ENCODE measurements at regions not wholly inside any gene's neighbourhood (a gene's known extent, or its start where the extent isn't known, plus 50 kb on each side); places are given as distances from the start of the nearest gene placed in this dataset.
A peak's percentile ranks its signal among the peaks of the same experiment; 100 is the strongest.

DNA sequence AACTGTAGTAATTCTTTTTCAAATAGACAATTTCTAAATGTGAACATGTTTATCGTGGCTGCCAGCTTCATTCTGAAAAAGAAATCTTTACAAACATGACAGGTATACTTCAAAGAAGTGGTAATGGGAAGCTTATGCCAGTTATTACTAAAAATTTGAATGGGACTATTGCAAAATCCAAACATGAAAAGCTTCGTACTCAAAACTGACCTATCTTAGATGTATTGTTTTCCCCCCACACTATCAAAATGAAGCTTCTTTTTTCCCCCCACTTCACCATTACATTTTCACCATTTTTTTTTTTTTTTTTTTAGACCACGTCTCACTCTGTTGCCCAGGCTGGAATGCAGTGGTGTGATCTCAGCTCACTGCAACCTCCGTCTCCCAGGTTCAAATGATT, 50.4 kb upstream of the SERTAD2 start:
- no peak for DNase-seq

DNA sequence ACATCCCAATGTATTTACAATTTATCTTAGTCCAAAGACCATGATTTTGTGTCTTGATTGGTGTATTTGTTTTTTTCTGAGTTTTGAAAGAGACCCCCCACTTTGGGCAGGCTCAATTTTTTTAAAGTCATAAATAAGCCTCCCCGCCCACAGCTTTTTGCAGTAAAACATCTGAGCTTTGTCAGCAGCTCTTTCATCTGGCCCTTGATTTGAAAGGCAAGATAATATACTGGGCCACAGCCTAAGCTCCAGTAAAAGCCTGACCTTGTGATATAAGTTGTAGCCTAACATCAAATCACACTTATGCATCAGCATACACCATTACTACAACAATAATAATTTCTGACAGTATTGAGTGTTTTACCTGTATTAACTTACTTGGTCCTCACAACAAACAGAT, 51.3 kb upstream of the SERTAD2 start:
- DNase-seq = no peak

DNA sequence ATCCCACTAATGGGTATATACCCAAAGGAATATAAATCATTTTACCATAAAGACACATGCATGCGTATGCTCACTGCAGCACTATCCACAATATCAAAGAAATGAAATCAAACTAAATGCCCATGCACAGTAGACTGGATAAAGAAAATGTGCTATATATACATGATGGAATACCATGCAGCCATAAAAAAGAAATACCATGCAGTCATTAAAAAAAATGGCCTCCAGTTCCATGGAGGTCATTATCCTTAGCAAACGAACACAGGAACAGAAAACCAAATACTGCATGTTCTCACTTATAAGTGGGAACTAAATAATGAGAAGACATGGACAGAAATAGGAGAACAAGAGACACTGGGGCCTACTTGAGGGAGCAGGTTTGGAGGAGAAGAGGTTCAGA, 53.6 kb upstream of the SERTAD2 start:
- no peak for DNase-seq

DNA sequence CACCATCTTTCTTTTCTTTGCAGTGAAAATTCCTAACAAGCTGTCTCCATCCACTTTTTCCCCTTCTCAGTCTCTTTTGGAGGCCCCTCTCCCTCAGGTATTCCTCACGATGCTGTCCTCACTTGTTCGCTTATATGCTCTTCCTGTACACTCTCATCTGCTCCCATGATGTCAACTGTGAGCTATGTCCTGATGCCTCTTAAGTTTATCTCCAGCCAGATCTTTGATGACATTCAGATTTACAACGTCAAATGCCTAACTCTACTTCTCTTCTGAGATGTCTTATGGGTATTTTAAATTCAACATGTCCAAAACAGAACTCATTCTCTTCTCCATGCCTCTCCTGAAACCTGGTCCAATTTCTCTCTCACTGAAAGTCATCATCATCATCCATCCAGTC, 55.1 kb upstream of the SERTAD2 start:
- DNase-seq = no peak

DNA sequence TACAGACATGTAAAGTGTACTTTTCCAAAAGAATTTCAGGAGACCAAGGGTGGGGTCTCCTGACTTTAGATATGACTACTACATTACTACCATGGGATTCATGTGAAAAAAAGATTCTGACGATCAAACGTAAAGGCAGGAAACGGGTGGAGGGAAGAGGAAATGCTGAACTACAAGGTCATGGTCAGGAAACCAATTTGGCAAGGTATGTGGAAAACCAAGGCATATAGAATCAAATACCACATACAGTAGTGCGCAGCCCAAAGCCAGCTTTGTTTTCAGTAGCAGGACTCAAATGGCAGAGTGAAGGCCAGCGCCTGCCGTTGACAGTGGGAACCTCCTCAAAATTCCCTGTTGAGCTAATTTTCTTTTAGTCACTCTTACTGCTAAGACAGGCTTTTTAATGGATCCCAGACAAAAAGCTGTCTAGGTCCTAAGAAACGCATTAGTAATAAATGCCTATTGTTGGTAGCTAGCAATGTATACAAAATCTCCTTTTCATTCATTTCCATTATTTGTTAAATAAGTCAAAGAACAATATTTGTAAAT, 57.6 kb upstream of the SERTAD2 start:
- no peak for DNase-seq

DNA sequence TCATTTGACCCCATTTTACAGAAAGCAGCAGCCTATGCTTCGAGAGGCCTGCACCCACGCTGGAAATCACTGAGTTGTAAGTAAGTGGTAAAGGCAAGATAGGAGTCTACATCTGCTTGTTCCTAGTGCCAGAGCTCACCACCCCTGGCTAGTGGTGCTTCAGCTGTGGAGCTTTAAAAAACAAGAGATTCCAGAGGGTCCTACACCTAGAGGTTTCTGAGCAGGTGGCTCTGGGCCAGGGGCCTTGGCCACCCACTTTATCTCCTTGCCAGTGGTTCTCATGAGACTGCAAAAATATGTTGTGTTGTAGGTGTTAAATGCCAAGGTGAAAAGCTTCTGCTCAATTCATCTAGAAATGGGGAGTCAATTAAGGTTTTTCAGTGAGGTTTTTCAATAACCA, 60.0 kb upstream of the SERTAD2 start:
- no peak for DNase-seq

DNA sequence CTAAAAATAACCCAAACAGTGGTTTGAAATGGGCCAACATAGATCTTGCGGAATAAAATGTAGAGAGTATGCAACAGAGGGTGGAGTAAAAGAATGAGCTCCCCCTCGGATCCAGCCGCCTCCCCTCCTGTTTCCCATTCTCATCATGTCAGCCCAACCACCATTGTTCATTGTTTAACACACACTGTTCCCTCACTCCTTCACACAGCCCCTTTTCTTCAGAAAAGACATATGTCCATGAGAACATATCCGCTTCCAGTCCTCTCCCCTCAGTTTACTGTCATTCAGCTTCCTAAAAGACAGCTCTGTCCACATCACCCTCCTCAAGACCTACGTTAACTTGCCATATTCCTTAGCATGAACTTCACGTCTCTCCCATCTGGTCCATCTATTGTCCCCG, 62.9 kb upstream of the SERTAD2 start:
- no peak for DNase-seq

DNA sequence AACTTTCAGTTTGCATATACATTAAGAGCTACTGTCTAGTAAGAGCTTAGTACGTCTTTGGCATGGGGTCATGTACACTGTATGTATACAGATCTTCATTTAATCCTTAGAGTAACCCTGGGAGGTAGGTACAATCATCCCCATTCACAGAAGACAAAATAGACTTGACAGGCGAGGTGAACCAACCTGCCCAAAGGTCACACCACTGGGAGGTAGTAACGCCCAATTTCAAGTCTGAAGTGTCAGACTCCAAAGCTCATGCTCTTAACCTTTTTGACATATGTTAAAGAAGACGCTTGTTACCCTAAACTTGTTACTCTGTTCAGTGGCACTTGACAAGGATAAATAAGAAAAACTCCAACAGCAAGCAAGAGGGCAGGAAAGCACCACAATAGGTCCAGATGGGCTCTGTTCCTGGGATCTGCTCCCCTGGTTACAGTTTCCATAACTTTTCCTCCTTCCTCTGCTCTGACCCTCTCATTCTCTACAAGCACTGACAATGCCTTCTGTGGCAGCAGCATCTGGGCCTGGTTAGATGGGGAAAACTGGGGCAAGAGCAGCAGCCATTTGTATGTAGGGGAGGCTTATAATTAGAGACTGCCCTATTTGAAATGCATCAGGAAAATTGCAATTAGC, 64.7 kb upstream of the SERTAD2 start:
- DNase-seq = no peak

DNA sequence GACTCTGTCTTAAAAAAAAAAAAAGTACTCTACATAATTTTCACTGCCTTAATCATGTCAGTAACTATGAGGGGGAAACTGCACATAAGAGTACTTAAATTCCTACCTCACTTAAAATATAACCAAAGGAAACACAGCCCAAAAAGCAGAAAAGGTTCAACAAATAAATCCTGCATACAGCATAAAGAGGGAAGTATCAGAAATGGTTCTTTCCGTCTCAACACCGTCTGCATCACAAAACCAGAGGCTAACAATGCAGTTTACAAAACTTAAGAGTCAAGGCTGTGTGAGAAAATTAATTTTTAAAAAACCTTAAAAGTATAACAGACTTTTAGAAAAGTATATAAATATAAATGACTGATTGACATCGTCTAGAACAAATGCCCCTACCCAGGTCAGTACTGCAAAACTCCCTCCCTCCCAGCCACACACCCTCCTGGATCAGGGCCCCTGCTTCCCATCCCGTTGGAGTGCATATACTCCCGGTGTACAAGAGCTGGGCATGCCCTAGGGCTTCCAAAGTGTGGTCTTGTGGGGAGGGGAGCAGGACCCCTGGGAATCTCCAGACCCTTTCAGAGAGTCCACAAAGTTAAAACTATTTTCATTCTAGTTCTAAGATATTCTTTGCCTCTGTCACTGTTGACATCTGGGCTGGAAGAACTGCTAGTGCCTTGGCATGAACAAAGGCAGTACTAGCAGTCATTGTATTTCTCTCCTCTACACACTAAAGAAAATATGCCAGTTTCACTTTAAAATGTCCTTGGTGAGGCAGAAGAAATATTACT, 67.0 kb upstream of the SERTAD2 start:
- no peak for DNase-seq

DNA sequence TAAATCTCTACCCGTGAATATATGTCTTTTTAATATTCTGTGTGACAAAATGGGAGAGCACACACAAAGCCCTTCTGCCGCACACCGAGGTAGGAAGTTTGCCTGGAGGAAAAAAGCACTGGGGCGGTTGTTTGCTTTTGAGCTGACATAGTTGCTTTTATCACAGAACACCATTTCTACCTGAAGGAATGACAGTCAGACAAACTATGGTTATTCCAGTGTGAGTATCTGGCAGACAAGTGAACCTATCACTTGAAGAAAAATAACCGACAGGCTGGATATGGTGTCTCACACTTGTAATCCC, 67.6 kb upstream of the SERTAD2 start:
- no peak for DNase-seq

DNA sequence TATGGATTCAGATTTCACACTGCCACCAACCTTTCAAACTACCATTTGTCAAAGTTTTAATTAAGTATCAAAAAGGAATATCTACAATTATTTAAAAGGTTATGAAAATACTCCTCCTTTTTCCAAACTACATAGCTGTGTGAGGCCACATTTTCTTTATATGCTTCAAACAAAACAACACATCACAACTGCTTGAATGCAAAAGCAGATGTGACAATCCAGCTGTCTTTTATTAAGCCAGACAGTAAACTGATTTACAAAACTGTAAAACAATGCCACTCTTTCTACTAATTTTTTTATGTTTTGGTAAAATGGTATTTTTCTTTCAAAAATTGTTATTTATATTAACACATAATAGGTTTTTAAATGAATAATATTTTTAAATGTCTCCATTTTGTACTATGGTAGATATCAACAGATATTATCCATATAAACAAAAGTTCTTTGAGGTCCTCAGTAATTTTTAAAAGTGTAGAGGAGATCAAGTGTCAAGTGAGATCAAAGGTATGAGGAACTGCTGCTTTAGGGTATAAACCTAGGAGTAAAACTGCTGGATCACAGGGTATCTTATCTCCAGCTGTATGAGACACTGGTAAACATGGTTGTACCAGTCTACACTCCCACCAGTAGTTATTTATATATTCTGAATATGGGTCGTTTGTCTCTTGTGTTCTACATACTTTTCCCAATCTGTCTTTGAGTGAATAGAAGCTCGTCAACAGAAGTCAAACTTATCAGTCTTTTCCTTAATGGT, 68.8 kb upstream of the SERTAD2 start:
- DNase-seq = no peak

DNA sequence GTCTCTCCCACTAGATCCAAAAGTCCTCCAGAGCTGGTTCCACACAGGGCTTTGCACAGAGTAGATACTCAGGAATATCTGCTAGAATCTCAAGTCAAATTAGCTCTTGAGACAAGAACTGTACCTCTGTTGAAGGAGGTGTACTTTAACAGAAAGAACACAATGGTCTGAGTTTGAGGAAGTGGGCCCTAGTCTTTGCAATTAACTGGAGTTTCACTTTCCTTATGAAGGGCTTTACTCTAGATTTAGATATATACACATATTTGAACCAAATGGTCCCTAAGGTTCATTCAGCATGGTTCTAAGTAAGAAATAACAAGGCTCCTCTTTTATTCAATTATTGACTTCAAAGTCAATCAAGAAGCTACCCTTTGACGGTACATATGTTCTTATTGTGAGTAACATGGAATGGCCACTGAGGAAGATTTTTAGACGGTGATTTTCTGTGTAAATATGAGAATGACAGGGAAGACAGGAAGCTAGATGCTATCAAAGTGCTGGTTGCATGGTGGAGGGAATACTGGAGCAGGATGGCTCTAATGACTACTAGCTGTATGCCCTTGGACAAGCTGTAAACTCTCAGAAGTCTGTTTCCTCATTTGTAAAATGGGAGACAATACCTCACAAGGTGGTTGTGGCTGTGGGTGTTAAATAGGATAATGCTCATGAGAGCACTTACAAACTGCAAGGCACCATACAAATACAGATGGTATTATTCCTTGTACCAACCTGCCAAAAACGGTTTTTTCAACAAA, 73.5 kb upstream of the SERTAD2 start:
- no peak for DNase-seq

DNA sequence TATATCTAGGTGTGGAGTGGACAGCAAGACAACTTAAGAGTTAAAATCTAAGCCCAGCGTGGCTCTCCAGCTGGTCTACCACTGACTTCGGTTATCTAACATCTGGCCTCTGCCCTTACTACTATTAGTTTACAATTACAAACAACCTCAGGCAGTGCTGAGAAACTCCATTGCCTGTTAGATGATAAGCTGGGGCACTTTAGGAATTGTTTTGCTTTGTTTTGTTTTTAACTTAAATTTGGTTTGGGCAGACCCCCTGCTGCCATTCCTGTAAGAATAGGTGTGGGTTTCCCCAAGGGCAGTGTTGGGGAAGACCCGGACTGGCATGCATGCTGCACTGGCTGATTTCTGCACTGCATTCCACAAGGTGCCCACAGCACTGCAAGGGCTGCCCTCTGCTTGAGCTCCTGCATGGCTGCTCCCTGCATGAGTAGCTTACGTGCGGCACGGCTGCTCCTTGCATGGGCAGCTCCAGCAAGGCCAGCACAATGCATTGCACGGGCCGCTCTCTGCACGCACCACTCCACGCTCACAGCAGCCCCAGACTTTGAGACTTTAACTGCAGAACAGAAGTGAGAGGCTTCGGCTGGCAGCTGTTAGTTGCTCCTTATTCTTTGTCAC, 74.2 kb upstream of the SERTAD2 start:
- no peak for DNase-seq

DNA sequence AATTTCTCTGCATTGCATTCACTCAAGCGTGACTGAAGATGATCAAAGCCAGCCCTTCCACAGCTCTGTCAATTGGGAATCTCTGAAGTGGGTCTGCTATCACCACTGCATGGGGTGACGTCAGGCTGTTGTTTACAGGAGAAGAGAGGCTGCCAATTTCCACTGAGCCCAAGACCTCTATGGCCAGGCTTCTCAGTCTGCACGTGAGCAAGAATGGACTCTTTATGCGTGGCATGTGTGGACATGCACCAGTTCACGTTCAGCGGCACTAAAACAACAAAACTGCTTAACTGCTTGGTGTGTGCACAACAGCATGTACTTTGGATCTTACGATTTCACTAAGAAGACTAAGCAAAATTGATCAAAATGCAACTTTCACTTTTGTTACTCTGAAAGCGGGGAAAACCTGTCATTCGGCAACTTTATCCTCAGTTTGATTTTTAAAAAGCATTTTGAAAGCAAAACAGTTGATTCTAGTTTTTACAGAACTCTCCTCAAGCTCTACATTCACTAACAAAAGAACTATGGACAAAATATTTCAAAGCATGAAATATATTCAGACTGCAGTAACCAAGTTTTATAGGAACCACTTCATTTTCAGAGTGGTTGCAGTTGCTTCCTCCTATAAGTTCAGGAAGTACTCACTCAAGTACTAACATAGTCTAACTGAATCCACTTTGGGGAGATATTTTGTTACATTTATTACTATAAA, 77.0 kb upstream of the SERTAD2 start:
- DNase-seq = peak; percentile 71

DNA sequence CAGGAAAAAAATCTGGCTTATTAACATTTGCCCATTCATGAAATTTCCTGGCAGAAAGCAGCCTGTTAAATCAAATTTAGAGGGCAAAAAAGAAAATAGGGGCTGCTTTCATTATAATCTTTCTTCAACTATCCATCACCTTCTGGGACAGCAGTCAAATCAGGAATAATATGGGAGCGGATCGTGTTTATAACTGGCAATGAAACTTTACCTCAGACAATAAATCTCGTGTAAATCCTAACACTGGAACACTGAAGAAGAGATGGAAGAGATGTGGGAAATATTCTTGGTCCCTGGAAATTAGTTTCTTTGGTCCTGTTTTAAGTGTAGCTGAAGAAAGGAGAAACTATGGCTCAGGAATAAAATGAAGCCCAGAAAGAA, 77.5 kb upstream of the SERTAD2 start:
- DNase-seq = no peak

DNA sequence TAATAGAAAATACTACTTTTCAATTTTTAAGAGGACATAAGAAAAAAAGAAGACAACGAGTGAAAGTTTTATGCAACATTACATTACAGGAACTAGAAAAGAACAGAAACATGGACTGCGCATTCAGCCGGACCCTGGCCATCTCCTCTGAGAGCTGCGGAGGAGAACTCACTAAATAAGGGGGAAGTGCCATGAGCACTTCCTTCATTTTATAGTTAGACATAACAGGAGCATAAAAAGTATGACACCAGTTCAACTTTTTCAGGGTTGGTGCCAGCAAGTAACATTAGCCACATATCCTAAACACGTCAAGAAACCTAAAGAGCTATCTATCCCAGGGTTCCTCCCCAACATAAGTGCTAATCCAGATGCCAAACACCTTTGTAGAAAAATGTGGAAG, 78.0 kb upstream of the SERTAD2 start:
- no peak for DNase-seq

DNA sequence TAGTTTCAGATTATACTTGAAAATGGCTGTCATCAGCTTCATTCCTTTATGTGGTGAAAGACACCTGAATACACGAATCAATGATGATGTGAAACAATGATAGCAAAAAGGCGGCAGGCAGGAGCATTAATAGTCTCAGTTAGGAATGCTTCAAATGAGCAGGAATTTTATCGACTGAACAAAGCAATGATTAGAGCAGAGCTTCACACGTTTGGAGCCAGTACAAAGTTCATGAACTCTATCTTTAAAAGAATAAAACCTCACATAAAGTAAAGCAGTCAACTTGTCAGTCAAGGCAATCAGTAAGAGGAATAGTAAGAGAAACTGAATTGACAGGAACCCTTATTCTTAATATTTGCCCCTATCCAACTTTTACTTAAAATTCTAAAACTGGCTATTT, 78.4 kb upstream of the SERTAD2 start:
- DNase-seq = no peak

DNA sequence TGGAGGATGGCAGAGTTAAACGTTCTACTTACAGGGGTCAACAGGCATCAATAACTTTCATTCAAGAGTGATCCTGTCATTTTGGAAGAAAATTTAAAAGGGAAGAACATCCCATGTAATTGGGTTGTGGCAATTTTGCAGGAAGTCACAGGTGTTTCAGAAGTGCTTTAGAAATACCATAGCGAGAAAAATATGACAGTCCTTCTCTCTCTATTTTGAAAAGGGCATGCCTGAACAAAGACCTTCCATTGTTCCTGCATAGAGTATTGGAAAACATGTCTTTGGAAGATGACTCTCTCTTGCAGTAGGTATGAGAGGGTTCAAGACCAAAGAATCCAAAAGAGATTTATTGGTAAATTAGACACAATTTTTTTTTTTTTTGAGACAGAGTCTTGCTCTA, 81.8 kb upstream of the SERTAD2 start:
- no peak for DNase-seq

DNA sequence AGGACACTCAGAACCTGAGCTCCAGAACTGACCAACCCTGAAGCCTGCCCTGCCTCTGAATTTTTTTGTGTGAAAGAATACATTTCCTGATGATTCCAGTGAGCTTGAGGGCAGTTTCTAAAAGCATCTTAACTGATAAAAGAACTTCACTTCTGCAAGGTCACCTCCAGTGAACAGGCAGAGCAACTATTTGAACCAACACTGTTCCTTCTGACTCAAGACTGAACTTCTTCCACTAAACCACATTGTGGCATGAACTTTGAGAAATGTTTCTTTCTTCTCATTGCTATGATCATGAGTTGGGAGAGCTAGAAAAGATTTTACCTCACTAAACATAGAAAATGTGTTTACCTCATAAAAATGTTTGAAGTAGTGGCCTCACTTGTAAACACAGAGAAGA, 83.8 kb upstream of the SERTAD2 start:
- DNase-seq = no peak

DNA sequence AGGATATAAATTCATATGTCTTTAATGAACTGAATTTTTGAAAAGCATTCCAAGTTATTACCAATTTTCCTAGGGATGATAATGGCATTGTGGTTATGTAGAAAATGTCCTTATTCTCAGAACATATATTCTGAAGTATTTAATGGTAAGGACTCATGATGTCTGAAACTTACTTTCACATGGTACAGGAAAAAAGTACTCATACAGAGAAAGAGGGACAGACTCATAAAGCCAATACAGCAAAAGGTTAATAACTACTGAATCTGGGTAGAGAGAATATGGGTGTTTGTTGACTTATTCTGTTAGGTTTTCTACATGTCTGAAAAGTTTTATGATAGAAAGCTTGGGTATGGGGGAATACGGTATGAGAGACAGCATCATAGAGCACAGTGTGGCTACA, 84.3 kb upstream of the SERTAD2 start:
- DNase-seq = no peak

DNA sequence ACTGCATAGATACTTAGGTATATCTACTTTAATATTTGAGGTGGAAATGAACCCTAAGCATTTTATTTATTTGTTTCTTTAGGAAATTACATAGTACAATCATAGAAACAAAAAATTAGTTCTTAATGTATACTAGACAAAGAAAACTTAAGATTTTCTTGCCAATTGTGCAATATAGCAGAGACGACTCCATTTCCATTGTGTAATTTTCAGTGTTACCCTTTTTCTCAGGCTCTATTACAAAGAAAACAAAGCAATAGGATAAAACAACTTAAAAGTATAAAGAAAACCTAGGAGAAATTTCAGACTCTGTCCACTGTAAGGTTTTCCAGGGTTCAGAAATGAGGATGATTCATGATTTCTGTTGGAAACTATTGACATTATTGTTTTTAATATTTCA, 89.0 kb upstream of the SERTAD2 start:
- DNase-seq = no peak

DNA sequence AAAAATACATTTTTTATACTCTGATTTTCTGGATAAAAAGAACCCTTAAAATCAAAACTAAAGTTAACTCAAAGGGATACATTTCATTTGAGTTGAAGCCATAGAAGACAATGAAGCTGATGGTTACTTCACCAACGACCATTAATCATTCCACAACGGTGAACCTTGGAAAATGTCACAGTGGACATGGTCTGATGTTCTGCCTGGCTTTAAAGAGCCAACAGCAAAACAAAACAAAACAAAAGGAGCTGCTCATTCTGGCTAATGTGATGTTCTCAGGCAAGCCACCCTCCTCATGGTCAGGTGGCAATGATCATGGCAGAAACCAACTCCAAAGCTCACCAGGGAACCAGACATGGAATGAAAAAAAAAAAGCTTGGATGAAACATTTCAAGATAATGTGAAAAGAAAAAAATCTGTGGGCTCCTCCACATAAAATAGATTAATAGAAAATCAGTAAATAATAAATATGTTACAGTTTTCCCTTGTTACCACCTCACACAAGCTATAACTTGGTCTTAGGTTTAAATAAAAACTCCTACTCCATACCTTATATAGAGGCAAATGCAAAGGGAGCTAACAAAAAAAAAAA, 90.1 kb upstream of the SERTAD2 start:
- DNase-seq = no peak

All from NCI-H774 (cell line).